ENCODE measurements at regions not wholly inside any gene's neighbourhood (a gene's known extent, or its start where the extent isn't known, plus 50 kb on each side); places are given as distances from the start of the nearest gene placed in this dataset.

DNA sequence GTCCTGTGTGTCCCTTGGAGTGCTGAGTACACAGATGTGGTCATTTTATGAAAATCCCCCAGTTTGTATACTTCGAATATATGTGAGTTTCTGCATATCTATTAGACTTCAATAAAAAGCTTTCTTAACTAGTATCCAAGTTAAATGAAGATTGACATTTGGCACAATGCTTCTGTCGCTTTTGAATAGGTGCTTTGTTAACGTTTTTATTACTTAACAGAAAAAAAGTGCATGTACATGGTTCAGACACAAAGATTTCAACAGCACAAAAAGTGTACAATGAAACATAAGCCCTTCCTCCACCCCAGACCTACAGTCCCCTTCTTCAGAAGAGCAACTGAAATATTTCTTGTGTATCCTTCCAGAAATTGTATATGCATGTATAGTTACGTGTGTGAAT is 427.4 kb upstream of the PROK2 start:
- TF ChIP-seq, protein P1, sequence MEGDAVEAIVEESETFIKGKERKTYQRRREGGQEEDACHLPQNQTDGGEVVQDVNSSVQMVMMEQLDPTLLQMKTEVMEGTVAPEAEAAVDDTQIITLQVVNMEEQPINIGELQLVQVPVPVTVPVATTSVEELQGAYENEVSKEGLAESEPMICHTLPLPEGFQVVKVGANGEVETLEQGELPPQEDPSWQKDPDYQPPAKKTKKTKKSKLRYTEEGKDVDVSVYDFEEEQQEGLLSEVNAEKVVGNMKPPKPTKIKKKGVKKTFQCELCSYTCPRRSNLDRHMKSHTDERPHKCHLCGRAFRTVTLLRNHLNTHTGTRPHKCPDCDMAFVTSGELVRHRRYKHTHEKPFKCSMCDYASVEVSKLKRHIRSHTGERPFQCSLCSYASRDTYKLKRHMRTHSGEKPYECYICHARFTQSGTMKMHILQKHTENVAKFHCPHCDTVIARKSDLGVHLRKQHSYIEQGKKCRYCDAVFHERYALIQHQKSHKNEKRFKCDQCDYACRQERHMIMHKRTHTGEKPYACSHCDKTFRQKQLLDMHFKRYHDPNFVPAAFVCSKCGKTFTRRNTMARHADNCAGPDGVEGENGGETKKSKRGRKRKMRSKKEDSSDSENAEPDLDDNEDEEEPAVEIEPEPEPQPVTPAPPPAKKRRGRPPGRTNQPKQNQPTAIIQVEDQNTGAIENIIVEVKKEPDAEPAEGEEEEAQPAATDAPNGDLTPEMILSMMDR (IDR thresholded peaks at IDR 0.05): no peak
- TF ChIP-seq, protein P2, sequence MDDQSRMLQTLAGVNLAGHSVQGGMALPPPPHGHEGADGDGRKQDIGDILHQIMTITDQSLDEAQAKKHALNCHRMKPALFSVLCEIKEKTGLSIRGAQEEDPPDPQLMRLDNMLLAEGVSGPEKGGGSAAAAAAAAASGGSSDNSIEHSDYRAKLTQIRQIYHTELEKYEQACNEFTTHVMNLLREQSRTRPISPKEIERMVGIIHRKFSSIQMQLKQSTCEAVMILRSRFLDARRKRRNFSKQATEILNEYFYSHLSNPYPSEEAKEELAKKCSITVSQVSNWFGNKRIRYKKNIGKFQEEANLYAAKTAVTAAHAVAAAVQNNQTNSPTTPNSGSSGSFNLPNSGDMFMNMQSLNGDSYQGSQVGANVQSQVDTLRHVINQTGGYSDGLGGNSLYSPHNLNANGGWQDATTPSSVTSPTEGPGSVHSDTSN (IDR thresholded peaks at IDR 0.05): no peak
- TF ChIP-seq EP300 (IDR thresholded peaks at IDR 0.05) (no peak), POLR2A (IDR thresholded peaks at IDR 0.05; ENCODE audit: low read length) (no peak), ESRRA (IDR thresholded peaks at IDR 0.05; ENCODE audit: borderline replicate concordance, low read length) (no peak), CHD2 (IDR thresholded peaks at IDR 0.05; ENCODE audit: low read length, partially characterized antibody) (no peak), MAFK (IDR thresholded peaks at IDR 0.05; ENCODE audit: partially characterized antibody) (no peak), JUN (IDR thresholded peaks at IDR 0.05) (no peak)
- TF ChIP-seq, protein P3, sequence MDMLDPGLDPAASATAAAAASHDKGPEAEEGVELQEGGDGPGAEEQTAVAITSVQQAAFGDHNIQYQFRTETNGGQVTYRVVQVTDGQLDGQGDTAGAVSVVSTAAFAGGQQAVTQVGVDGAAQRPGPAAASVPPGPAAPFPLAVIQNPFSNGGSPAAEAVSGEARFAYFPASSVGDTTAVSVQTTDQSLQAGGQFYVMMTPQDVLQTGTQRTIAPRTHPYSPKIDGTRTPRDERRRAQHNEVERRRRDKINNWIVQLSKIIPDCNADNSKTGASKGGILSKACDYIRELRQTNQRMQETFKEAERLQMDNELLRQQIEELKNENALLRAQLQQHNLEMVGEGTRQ (IDR thresholded peaks at IDR 0.05): no peak
- TF ChIP-seq, protein P4, sequence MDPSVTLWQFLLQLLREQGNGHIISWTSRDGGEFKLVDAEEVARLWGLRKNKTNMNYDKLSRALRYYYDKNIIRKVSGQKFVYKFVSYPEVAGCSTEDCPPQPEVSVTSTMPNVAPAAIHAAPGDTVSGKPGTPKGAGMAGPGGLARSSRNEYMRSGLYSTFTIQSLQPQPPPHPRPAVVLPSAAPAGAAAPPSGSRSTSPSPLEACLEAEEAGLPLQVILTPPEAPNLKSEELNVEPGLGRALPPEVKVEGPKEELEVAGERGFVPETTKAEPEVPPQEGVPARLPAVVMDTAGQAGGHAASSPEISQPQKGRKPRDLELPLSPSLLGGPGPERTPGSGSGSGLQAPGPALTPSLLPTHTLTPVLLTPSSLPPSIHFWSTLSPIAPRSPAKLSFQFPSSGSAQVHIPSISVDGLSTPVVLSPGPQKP (IDR thresholded peaks at IDR 0.05; ENCODE audit: low read depth, low read length): no peak
